Smooth muscle cell (in vitro differentiated cells): ENCODE measurements at regions not wholly inside any gene's neighbourhood (a gene's known extent, or its start where the extent isn't known, plus 50 kb on each side); places are given as distances from the start of the nearest gene placed in this dataset.

Experiments used
- DNase-seq: peaks from one replicate; lab custom pipeline; 2025; ENCODE audit not compliant: unreplicated experiment; lab: John Stamatoyannopoulos, UW
- H2AFZ ChIP-seq: fragments of 200-600 bp; sonication (generic); 2 replicates; pipeline ENCODE4 v1.6.0; 2016; ENCODE audit warnings: antibody characterized with exemption, low read depth, mild to moderate bottlenecking
- H3F3A ChIP-seq: fragments of 200-600 bp; sonication (generic); 2 replicates; pipeline ENCODE4 v1.6.0; 2017; ENCODE audit warnings: antibody characterized with exemption, low read depth
- H3K27ac ChIP-seq: fragments of 200-600 bp; sonication (generic); 2 replicates; pipeline ENCODE4 v1.5.1; 2016; ENCODE audit warnings: low read depth, mild to moderate bottlenecking
- H3K27me3 ChIP-seq: fragments of 200-600 bp; sonication (generic); 2 replicates; pipeline ENCODE4 v1.6.1; 2016; ENCODE audit warnings: low read depth, mild to moderate bottlenecking
- H3K36me3 ChIP-seq: fragments of 200-600 bp; sonication (generic); 2 replicates; pipeline ENCODE4 v1.5.1; 2016; ENCODE audit warnings: low read depth
- H3K4me1 ChIP-seq: fragments of 200-600 bp; sonication (generic); 2 replicates; pipeline ENCODE4 v1.5.1; 2016; ENCODE audit warnings: low read depth
- H3K4me2 ChIP-seq: fragments of 200-600 bp; sonication (generic); 2 replicates; pipeline ENCODE4 v1.6.0; 2016; ENCODE audit warnings: mild to moderate bottlenecking
- H3K4me3 ChIP-seq: fragments of 200-600 bp; sonication (generic); 2 replicates; pipeline ENCODE4 v1.5.1; 2016; ENCODE audit warnings: mild to moderate bottlenecking
- H3K79me2 ChIP-seq: fragments of 200-600 bp; sonication (generic); 2 replicates; pipeline ENCODE4 v1.6.0; 2016; ENCODE audit warnings: low read depth, mild to moderate bottlenecking
- H3K9ac ChIP-seq: fragments of 200-600 bp; sonication (generic); 2 replicates; pipeline ENCODE4 v1.6.0; 2016; ENCODE audit warnings: low read depth
- H3K9me3 ChIP-seq: fragments of 200-600 bp; sonication (generic); replicated peaks from 2 replicates; pipeline ENCODE4 v1.5.1; 2016; ENCODE audit warnings: low read depth
- H4K20me1 ChIP-seq: fragments of 200-600 bp; sonication (generic); 2 replicates; pipeline ENCODE4 v1.6.0; 2016; ENCODE audit warnings: low read depth
- CTCF ChIP-seq: fragments of 200-600 bp; sonication (generic); IDR thresholded peaks from 2 replicates; pipeline ENCODE4 v1.5.1; 2017; ENCODE audit warnings: borderline replicate concordance, mild to moderate bottlenecking, antibody characterized with exemption; ENCODE audit not compliant: insufficient read depth, poor library complexity, severe bottlenecking
- WGBS: methylation state at CpG from one replicate; pipeline ENCODE4 v1.1.7; 2016; ENCODE audit warnings: low lambda C conversion rate; 5-methylcytosine and 5-hydroxymethylcytosine counted together

DNA sequence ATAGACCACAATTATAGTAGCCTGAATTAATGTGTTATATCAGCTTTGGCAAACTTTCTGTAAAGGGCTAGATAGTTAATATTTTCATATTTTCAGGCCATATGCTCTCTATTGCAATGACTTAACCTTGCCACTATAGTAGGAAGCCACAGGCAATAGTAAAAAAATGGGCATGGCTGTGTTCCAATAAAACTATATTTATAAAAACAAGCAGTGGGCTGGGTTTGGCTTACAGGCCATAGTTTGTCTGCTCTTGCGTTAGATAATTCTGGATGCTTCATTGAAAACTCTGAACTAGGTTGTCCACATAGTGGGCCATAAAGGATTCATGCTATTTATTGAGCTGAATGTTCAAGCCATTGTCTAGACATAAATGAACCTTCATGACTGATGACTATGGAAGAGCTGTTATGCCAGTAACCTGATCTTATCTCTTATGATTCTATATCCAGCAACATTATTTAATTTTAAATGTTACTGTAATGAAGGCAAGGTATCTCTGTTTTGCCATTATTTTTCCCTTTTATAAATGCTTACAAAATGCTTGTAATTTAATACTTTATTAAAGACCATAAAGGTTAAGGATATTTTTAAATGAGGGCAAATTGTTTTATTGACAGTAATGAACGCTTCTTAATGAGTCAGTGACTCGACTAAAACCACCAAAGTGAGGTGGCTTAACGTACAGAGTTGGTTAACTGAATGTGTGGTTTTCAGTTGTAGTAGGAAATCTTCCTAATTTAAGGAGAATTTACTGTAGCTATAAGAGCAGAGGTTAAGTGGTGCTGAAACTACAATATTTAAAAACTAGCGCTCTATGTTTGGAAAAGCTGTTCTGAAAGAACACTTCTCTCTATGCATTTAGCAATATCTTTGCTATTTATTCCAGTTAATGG is 560.6 kb downstream of the PRR16 start:
- no peak for TF ChIP-seq CTCF
- H3K27ac ChIP-seq: no peak overlapping the region
- no peaks in the 10 kb centered on the region for H4K20me1 ChIP-seq
- no peak overlapping the region for H3K9ac ChIP-seq
- no peaks in the 10 kb centered on the region for H3K27me3 ChIP-seq
- DNase-seq: no peak
- H3K36me3 ChIP-seq: no peaks in the 10 kb centered on the region
- no peaks in the 10 kb centered on the region for H3K9me3 ChIP-seq
- no peak overlapping the region for H2AFZ ChIP-seq
- H3F3A ChIP-seq: no peaks in the 10 kb centered on the region
- 62% methylated on average over 5 of the region's 5 CpGs for WGBS
- H3K79me2 ChIP-seq: no peaks in the 10 kb centered on the region
- H3K4me1 ChIP-seq: no peaks in the 10 kb centered on the region
- no peak overlapping the region for H3K4me2 ChIP-seq
- no peak overlapping the region for H3K4me3 ChIP-seq

- Histone ChIP-seq H3K4me3 (no peak overlapping the region), H2AFZ (no peak overlapping the region), H3K27ac (no peak overlapping the region), H3K27me3 (no peaks in the 10 kb centered on the region), H3K9me3 (no peaks in the 10 kb centered on the region), H3K4me1 (no peaks in the 10 kb centered on the region), H3K9ac (no peak overlapping the region), H3F3A (no peaks in the 10 kb centered on the region), H3K36me3 (no peaks in the 10 kb centered on the region), H3K79me2 (no peaks in the 10 kb centered on the region), H3K4me2 (no peak overlapping the region), H4K20me1 (no peaks in the 10 kb centered on the region)
- TF ChIP-seq CTCF: no peak
- WGBS: 94% methylated on average over 2 of the region's 2 CpGs
- DNase-seq: no peak
These were observed 561.6 kb downstream of the PRR16 start for GRCh38 chr5:121025671-121026070.

DNA sequence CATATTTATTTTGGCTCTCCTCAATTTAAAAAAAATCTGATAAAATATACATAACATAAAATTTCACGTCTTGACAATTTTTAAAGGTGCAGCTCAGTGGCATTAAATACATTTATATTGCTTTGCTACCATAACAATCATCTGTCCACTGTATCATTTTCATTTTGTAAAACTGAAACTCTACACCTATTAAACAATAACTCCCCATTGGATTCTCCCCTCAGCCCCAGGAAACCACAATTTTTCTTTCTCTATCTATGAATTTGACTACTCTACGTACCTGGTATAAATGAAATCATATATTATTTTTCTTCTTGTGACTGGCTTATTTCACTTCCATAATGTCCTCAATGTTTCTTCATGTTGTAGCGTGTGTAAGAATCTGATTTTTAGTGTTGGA is 563.5 kb downstream of the PRR16 start:
- Histone ChIP-seq H3K36me3 (no peaks in the 10 kb centered on the region), H2AFZ (no peak overlapping the region), H3K4me2 (no peak overlapping the region), H3K4me3 (no peak overlapping the region), H3F3A (no peaks in the 10 kb centered on the region), H3K4me1 (no peaks in the 10 kb centered on the region), H3K79me2 (no peaks in the 10 kb centered on the region), H3K9ac (no peak overlapping the region), H3K9me3 (no peaks in the 10 kb centered on the region), H4K20me1 (no peaks in the 10 kb centered on the region), H3K27ac (no peak overlapping the region), H3K27me3 (no peaks in the 10 kb centered on the region)
- no peak for TF ChIP-seq CTCF
- no peak for DNase-seq
- 91% methylated on average over 3 of the region's 3 CpGs for WGBS
